H1 (cell line): ENCODE measurements at regions not wholly inside any gene's neighbourhood (a gene's known extent, or its start where the extent isn't known, plus 50 kb on each side); places are given as distances from the start of the nearest gene placed in this dataset.

Experiments
- MAFK ChIP-seq: IDR thresholded peaks from 2 replicates; pipeline ENCODE4 v1.6.1; 2012; ENCODE audit warnings: low read depth, mild to moderate bottlenecking, improper control_type of control experiment, low read length
- POU5F1 ChIP-seq: IDR thresholded peaks from 2 replicates; pipeline ENCODE4 v1.6.1; 2011; ENCODE audit warnings: low read depth, mild to moderate bottlenecking, low read length, moderate library complexity
- RBBP5 ChIP-seq: IDR thresholded peaks from 2 replicates; pipeline ENCODE4 v1.7.1; 2012; ENCODE audit warnings: low read depth, mild to moderate bottlenecking, inconsistent platforms, low read length, moderate library complexity, borderline replicate concordance
- TCF12 ChIP-seq: IDR thresholded peaks from 2 replicates; pipeline ENCODE4 v1.6.1; 2011; ENCODE audit warnings: low read depth, mild to moderate bottlenecking, low read length
- TEAD4 ChIP-seq: IDR thresholded peaks from 2 replicates; pipeline ENCODE4 v1.6.1; 2012; ENCODE audit warnings: low read depth, low read length, inconsistent platforms, mixed read lengths

DNA sequence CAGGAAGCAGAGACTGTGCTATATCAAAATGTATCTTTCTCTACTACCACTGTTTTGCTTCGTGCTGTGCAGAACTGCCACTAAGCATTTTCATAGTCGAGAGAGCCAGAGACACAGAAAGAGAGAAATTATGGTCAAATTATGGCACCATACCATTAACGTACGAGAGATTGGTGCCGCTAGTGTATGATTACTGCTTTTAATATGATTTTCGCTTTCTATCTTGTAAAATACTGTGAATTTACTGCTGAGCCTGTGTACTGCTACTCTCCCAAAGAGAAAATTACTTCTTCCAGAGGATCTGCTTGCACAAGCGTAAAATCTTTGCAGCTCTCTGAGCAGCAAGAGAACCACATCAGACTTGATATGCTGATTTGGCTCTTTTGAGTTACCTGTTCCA, 71.1 kb upstream of the ZNF281 start (continued):
- no peak for TF ChIP-seq POU5F1
- TF ChIP-seq RBBP5, result no peak
- TF ChIP-seq TEAD4, result no peak
- no peak for TF ChIP-seq TCF12
- no peak for TF ChIP-seq MAFK
